NCI-H2227 treated with DMSO at 0.1 percent for 48 hours (cell line): ENCODE measurements at regions not wholly inside any gene's neighbourhood (a gene's known extent, or its start where the extent isn't known, plus 50 kb on each side); places are given as distances from the start of the nearest gene placed in this dataset.
"Not testable (repeated sequence)": the region's sequence is repeated elsewhere in the genome, so short reads cannot be mapped to it uniquely, and the experiment has no call there.

ENCODE experiments used
- DNase-seq: peaks from one replicate; lab custom pipeline; 2025; lab: John Stamatoyannopoulos, UW

- DNase-seq: peak; percentile 4
Observed at GRCh38 chr21:17045214-17045853, 467.5 kb upstream of the CXADR start.

GRCh38 chr21:17048974-17049373 is 463.9 kb upstream of the CXADR start:
- no peak for DNase-seq

- no peak for DNase-seq
Observed at GRCh38 chr21:17050156-17050555, 462.7 kb upstream of the CXADR start.

GRCh38 chr21:17050646-17051045 is 462.2 kb upstream of the CXADR start:
- DNase-seq: no peak

- no peak for DNase-seq
Observed at GRCh38 chr21:17051054-17051453, 461.8 kb upstream of the CXADR start.

GRCh38 chr21:17053321-17053720 is 459.5 kb upstream of the CXADR start:
- peak; percentile 24 for DNase-seq

GRCh38 chr21:17059936-17060335 is 452.9 kb upstream of the CXADR start:
- DNase-seq: no peak

GRCh38 chr21:17066006-17066405 is 446.8 kb upstream of the CXADR start:
- no peak for DNase-seq

- no peak for DNase-seq
Observed at GRCh38 chr21:17071093-17071492, 441.8 kb upstream of the CXADR start.

- DNase-seq: no peak
Observed at GRCh38 chr21:17081193-17081592, 431.6 kb upstream of the CXADR start.

- no peak for DNase-seq
Observed at GRCh38 chr21:17082843-17083483, 429.9 kb upstream of the CXADR start.

GRCh38 chr21:17085707-17086106 is 427.1 kb upstream of the CXADR start:
- no peak for DNase-seq

- no peak for DNase-seq
Observed at GRCh38 chr21:17088500-17088899, 424.3 kb upstream of the CXADR start.

GRCh38 chr21:17089091-17089491 is 423.8 kb upstream of the CXADR start:
- DNase-seq: no peak

GRCh38 chr21:17101696-17102095 is 411.1 kb upstream of the CXADR start:
- DNase-seq: no peak

GRCh38 chr21:17105932-17106331 is 406.9 kb upstream of the CXADR start:
- no peak for DNase-seq

- DNase-seq: no peak
Observed at GRCh38 chr21:17114045-17114444, 398.8 kb upstream of the CXADR start.

- DNase-seq: no peak
Observed at GRCh38 chr21:17118638-17119384, 394.0 kb upstream of the CXADR start.

GRCh38 chr21:17119466-17120297 is 393.2 kb upstream of the CXADR start:
- DNase-seq: no peak

GRCh38 chr21:17127395-17127794 is 385.4 kb upstream of the CXADR start:
- not testable (repeated sequence) for DNase-seq

- no peak for DNase-seq
Observed at GRCh38 chr21:17128132-17128531, 384.7 kb upstream of the CXADR start.

- not testable (repeated sequence) for DNase-seq
Observed at GRCh38 chr21:17139159-17139558, 373.7 kb upstream of the CXADR start.
